Upper lobe of left lung (tissue), 4 donors: ENCODE measurements at regions not wholly inside any gene's neighbourhood (a gene's known extent, or its start where the extent isn't known, plus 50 kb on each side); places are given as distances from the start of the nearest gene placed in this dataset.

Experiments used
- EP300 ChIP-seq, 4 donors: sonication (generic); formaldehyde crosslinking; IDR thresholded peaks; one replicate each; pipeline ENCODE4 v1.5.1; 2017; ENCODE audit warnings: antibody characterized with exemption in 4 of 4, control low read depth in 2 of 4
- POLR2A ChIP-seq, 4 donors: fragments of 450-650 bp; IDR thresholded peaks; one replicate each; pipeline ENCODE4 v1.5.1; 2016 to 2017; ENCODE audit warnings: antibody characterized with exemption in 4 of 4, mild to moderate bottlenecking in 2 of 4
- POLR2AphosphoS5 ChIP-seq, 2 donors: sonication (generic); formaldehyde crosslinking; IDR thresholded peaks; one replicate each; pipeline ENCODE4 v1.5.1; 2017; ENCODE audit warnings: antibody characterized with exemption in 2 of 2
- TF ChIP-seq, protein P1 (sequence below), 6 experiments: fragments of 450-650 bp in 4 of 6; fragments of 200-600 bp in 2 of 6; sonication (generic) in 2 of 6; IDR thresholded peaks; one replicate each; pipeline ENCODE4 v1.5.1; 2016 to 2019; ENCODE audit warnings: antibody characterized with exemption in 6 of 6

GRCh38 chr20:48302844-48303542 is 517.7 kb upstream of the SULF2 start:
- TF ChIP-seq, protein P1, sequence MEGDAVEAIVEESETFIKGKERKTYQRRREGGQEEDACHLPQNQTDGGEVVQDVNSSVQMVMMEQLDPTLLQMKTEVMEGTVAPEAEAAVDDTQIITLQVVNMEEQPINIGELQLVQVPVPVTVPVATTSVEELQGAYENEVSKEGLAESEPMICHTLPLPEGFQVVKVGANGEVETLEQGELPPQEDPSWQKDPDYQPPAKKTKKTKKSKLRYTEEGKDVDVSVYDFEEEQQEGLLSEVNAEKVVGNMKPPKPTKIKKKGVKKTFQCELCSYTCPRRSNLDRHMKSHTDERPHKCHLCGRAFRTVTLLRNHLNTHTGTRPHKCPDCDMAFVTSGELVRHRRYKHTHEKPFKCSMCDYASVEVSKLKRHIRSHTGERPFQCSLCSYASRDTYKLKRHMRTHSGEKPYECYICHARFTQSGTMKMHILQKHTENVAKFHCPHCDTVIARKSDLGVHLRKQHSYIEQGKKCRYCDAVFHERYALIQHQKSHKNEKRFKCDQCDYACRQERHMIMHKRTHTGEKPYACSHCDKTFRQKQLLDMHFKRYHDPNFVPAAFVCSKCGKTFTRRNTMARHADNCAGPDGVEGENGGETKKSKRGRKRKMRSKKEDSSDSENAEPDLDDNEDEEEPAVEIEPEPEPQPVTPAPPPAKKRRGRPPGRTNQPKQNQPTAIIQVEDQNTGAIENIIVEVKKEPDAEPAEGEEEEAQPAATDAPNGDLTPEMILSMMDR (IDR thresholded peaks at IDR 0.05), result no peak
- TF ChIP-seq EP300 (IDR thresholded peaks at IDR 0.05) (no peak), POLR2A (IDR thresholded peaks at IDR 0.05) (no peak), POLR2AphosphoS5 (IDR thresholded peaks at IDR 0.05) (no peak)
